DND-41 (cell line): ENCODE measurements at regions not wholly inside any gene's neighbourhood (a gene's known extent, or its start where the extent isn't known, plus 50 kb on each side); places are given as distances from the start of the nearest gene placed in this dataset.

ENCODE experiments used
- ATAC-seq: fragments of 200-7000 bp; cut with Tn5 transposase; 3 replicates; pipeline ENCODE4 v1.9.1; 2021; ENCODE audit warnings: low read depth; ENCODE audit not compliant: insufficient read depth
- DNase-seq: peaks from one replicate; pipeline ENCODE4 v3.0.0-alpha.2; 2020
- H2AFZ ChIP-seq: 2 replicates; pipeline ENCODE4 v1.6.0; 2012; ENCODE audit warnings: low read depth, low read length
- H3K27ac ChIP-seq: 2 replicates; pipeline ENCODE4 v1.5.1; 2012; ENCODE audit warnings: low read length, inconsistent platforms
- H3K27me3 ChIP-seq: fragments of 200-600 bp; sonication (generic); 2 replicates; pipeline ENCODE4 v1.6.0; 2012; ENCODE audit warnings: low read length, mild to moderate bottlenecking, inconsistent platforms; ENCODE audit not compliant: insufficient read depth, poor library complexity
- H3K36me3 ChIP-seq: 2 replicates; pipeline ENCODE4 v1.5.1; 2012; ENCODE audit warnings: low read length, inconsistent platforms; ENCODE audit not compliant: insufficient read depth
- H3K4me1 ChIP-seq: 2 replicates; pipeline ENCODE4 v1.5.1; 2012; ENCODE audit warnings: mild to moderate bottlenecking, low read length; ENCODE audit not compliant: insufficient read depth
- H3K4me2 ChIP-seq: 2 replicates; pipeline ENCODE4 v1.6.0; 2012; ENCODE audit warnings: mild to moderate bottlenecking, moderate library complexity, low read length, inconsistent platforms; ENCODE audit not compliant: insufficient read depth
- H3K4me3 ChIP-seq, 2 experiments: fragments of 200-600 bp in 1 of 2; shearing (Covaris generic) in 1 of 2; 2 replicates each; pipeline ENCODE4 v1.5.1; 2012 to 2016; ENCODE audit warnings: inconsistent platforms in 2 of 2, low read length in 2 of 2, mild to moderate bottlenecking in 2 of 2, low read depth in 1 of 2, moderate library complexity in 1 of 2
- H3K79me2 ChIP-seq: 2 replicates; pipeline ENCODE4 v1.6.0; 2012; ENCODE audit warnings: low read length, inconsistent platforms; ENCODE audit not compliant: insufficient read depth
- H3K9ac ChIP-seq: 2 replicates; pipeline ENCODE4 v1.6.0; 2012; ENCODE audit warnings: low read depth, mild to moderate bottlenecking, inconsistent platforms, low read length, moderate library complexity
- H3K9me3 ChIP-seq: 2 replicates; pipeline ENCODE4 v1.5.1; 2012; ENCODE audit warnings: low read length, moderate library complexity, mild to moderate bottlenecking, inconsistent platforms; ENCODE audit not compliant: insufficient read depth, severe bottlenecking
- H4K20me1 ChIP-seq: 2 replicates; pipeline ENCODE4 v1.6.0; 2012; ENCODE audit warnings: low read length; ENCODE audit not compliant: insufficient read depth
- CTCF ChIP-seq: IDR thresholded peaks from 2 replicates; pipeline ENCODE4 v1.5.1; 2012; ENCODE audit warnings: borderline replicate concordance, low read length, moderate library complexity, mild to moderate bottlenecking; ENCODE audit not compliant: poor library complexity, severe bottlenecking; ENCODE audit errors: extremely low read depth
- EZH2 ChIP-seq: IDR thresholded peaks from 3 replicates; pipeline ENCODE4 v1.6.1; 2012; ENCODE audit warnings: borderline replicate concordance, low read depth, mild to moderate bottlenecking, moderate library complexity, low read length, inconsistent platforms; ENCODE audit not compliant: severe bottlenecking

DNA sequence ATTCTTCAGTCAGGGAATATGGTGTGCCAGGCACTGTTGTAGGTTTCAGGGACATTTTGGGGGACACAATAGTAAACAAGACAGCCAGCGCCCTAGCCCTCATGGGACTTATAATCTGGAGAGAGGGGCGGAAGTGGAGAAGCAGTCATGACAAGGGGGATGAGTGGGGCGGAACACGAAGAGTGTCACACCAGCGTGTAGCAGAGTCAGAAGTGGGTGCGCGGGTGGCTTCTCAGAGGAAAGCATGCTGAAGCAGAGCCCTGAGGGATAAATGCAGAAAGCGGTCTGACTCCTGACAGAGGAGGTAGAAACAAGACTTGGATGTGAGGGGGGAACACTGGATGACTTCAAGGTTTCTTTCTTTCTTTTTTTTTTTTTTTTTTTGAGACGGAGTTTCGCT lies 160.3 kb upstream of the LYZL2 start:
- ATAC-seq (no peak), DNase-seq (no peak)
- Histone ChIP-seq H3K79me2 (no peaks in the 10 kb centered on the region), H2AFZ (no peak overlapping the region), H3K9me3 (no peaks in the 10 kb centered on the region), H3K36me3 (no peaks in the 10 kb centered on the region), H3K4me1 (peaks cover 12% of the 10 kb centered on the region), H3K4me3 (no peak overlapping the region), H3K27me3 (no peaks in the 10 kb centered on the region), H4K20me1 (no peaks in the 10 kb centered on the region), H3K4me2 (no peak overlapping the region), H3K27ac (no peak overlapping the region), H3K9ac (no peak overlapping the region)
- no peak for TF ChIP-seq EZH2
- no peak for TF ChIP-seq CTCF

DNA sequence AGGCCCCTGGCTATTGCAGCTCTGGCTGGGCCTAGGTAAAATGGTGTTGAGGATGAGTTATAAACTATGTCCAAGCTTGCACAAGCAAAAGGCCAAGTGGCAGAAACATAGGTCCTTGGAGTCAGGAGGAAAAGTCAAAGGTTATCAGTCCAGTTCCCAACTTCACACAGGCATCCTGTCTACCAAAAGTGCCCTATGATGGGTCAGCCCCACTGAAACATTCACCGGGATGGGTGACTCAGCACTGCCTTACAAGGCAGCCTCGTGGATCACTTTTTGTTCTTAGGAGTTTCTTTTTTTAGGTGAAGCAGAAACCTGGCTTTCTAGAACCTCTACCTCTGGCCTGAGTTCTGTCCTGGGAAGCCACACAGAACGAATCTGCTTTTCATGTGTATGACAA lies 158.8 kb upstream of the LYZL2 start:
- no peak for TF ChIP-seq CTCF
- TF ChIP-seq EZH2, result no peak
- no peaks in the 10 kb centered on the region for H3K79me2 ChIP-seq
- no peak overlapping the region for H2AFZ ChIP-seq
- H3K9me3 ChIP-seq, result no peaks in the 10 kb centered on the region
- H3K9ac ChIP-seq, result no peak overlapping the region
- H3K27me3 ChIP-seq, result no peaks in the 10 kb centered on the region
- H3K27ac ChIP-seq, result no peak overlapping the region
- DNase-seq (no peak), ATAC-seq (no peak)
- H3K4me1 ChIP-seq, result peaks cover 21% of the 10 kb centered on the region
- no peak overlapping the region for H3K4me3 ChIP-seq
- no peak overlapping the region for H3K4me2 ChIP-seq
- H4K20me1 ChIP-seq, result no peaks in the 10 kb centered on the region
- no peaks in the 10 kb centered on the region for H3K36me3 ChIP-seq

DNA sequence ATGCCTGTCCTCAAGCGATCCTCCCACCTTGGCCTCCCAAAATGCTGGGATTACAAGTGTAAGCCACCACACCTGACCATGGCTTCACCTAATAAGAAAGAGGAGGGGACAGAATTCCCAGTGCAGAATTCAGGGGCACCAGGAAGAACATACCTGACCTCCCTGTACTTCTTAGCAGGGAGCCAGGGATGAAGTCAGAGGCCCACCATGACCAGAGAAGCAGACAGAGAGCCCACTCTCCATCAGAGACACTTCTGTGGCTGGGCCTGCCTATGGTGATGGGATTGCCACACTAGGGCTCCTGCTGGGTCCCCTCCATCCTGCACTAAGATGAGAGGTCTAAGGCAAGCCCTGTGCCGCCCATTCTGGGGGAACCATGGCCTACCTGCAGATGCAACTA lies 157.4 kb upstream of the LYZL2 start:
- ATAC-seq, result no peak
- no peak for DNase-seq
- H3K79me2 ChIP-seq, result no peaks in the 10 kb centered on the region
- no peaks in the 10 kb centered on the region for H3K27me3 ChIP-seq
- no peak overlapping the region for H3K4me2 ChIP-seq
- no peak overlapping the region for H2AFZ ChIP-seq
- TF ChIP-seq EZH2 (no peak), CTCF (no peak)
- peaks cover 17% of the 10 kb centered on the region for H3K4me1 ChIP-seq
- no peaks in the 10 kb centered on the region for H3K9me3 ChIP-seq
- H3K27ac ChIP-seq, result no peak overlapping the region
- no peak overlapping the region for H3K9ac ChIP-seq
- H3K4me3 ChIP-seq, result no peak overlapping the region
- H3K36me3 ChIP-seq, result no peaks in the 10 kb centered on the region
- no peaks in the 10 kb centered on the region for H4K20me1 ChIP-seq

DNA sequence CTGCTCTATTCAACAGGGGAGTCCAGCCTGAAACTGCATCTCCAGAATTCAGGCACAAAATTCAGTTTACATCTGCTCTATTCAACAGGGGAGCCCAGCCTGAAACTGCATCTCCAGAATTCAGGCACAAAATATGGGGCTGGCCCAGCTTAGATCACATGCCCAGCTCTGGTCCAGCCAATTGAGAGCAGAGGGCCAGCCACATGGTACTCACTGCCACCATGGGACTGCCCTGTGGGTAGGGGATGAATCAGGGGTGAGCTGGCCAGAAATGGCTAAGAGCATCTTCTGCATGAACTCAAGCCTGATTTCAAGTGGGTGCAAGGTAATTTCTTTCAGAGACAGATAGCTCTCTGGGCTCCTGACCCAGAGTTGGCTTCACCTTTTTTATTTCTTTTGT lies 156.6 kb upstream of the LYZL2 start:
- Histone ChIP-seq H3K9ac (no peak overlapping the region), H2AFZ (no peak overlapping the region), H3K4me2 (no peak overlapping the region), H3K4me1 (peaks cover 15% of the 10 kb centered on the region), H3K9me3 (no peaks in the 10 kb centered on the region), H3K79me2 (no peaks in the 10 kb centered on the region), H3K27ac (no peak overlapping the region), H3K27me3 (no peaks in the 10 kb centered on the region), H4K20me1 (no peaks in the 10 kb centered on the region), H3K36me3 (no peaks in the 10 kb centered on the region), H3K4me3 (no peak overlapping the region)
- no peak for ATAC-seq
- no peak for DNase-seq
- TF ChIP-seq CTCF (no peak), EZH2 (no peak)
